Panc1 (cell line): ENCODE measurements at regions not wholly inside any gene's neighbourhood (a gene's known extent, or its start where the extent isn't known, plus 50 kb on each side); places are given as distances from the start of the nearest gene placed in this dataset.

Experiments used
- POLR2AphosphoS5 ChIP-seq: IDR thresholded peaks from 2 replicates; pipeline ENCODE4 v1.6.1; 2012; ENCODE audit warnings: mild to moderate bottlenecking, low read depth, low read length, moderate library complexity
- TF ChIP-seq, protein P1 (sequence below): fragments of 450-650 bp; IDR thresholded peaks from 2 replicates; pipeline ENCODE4 v1.5.1; 2017; ENCODE audit warnings: mild to moderate bottlenecking

DNA sequence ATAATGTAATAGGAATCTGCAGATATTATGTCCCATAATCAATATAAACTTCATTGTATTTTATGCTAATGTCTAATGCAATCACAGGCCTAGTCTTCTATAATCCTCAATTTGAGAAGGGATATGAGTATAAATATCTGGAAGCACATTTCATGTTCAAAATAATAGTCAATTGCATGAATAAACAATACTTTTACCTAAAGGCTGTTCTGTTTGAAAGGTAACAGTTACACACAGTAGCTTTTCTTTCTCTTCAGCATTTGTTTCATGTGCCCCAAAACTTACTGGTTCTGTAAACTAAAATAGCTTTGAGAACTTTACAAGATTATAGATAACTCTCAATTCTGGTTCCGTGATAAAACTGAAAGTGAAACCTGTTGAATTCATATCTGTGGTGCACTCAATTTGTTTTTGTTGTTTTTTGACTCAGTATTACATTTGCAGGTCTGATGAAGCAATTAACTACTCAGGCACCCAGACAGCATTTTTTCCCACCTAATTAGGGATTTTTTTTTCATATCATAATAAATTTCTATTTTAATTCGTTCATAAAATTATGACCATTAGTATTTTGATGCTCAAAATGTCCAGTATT, 1193.8 kb downstream of the SLITRK1 start:
- TF ChIP-seq, protein P1, sequence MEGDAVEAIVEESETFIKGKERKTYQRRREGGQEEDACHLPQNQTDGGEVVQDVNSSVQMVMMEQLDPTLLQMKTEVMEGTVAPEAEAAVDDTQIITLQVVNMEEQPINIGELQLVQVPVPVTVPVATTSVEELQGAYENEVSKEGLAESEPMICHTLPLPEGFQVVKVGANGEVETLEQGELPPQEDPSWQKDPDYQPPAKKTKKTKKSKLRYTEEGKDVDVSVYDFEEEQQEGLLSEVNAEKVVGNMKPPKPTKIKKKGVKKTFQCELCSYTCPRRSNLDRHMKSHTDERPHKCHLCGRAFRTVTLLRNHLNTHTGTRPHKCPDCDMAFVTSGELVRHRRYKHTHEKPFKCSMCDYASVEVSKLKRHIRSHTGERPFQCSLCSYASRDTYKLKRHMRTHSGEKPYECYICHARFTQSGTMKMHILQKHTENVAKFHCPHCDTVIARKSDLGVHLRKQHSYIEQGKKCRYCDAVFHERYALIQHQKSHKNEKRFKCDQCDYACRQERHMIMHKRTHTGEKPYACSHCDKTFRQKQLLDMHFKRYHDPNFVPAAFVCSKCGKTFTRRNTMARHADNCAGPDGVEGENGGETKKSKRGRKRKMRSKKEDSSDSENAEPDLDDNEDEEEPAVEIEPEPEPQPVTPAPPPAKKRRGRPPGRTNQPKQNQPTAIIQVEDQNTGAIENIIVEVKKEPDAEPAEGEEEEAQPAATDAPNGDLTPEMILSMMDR = no peak
- no peak for TF ChIP-seq POLR2AphosphoS5
